NCI-H526 (cell line): ENCODE measurements at regions not wholly inside any gene's neighbourhood (a gene's known extent, or its start where the extent isn't known, plus 50 kb on each side); places are given as distances from the start of the nearest gene placed in this dataset.
A peak's percentile ranks its signal among the peaks of the same experiment; 100 is the strongest.
"Not testable (repeated sequence)": the region's sequence is repeated elsewhere in the genome, so short reads cannot be mapped to it uniquely, and the experiment has no call there.

Experiments used
- DNase-seq, 2 experiments: peaks; one replicate each; lab custom pipeline; 2025; lab: John Stamatoyannopoulos, UW

GRCh38 chr4:184907216-184907615 lies 81.4 kb upstream of the ACSL1 start:
- no peak for DNase-seq

GRCh38 chr4:184907810-184908209 lies 82.0 kb upstream of the ACSL1 start:
- no peak for DNase-seq

- DNase-seq = no peak
Measured at GRCh38 chr4:184911310-184911709, 85.5 kb upstream of the ACSL1 start.

GRCh38 chr4:184913356-184914143 lies 87.8 kb upstream of the ACSL1 start:
- no peak for DNase-seq

- DNase-seq = not testable (repeated sequence)
Measured at GRCh38 chr4:184918799-184919198, 93.0 kb upstream of the ACSL1 start.

- no peak for DNase-seq
Measured at GRCh38 chr4:184921456-184921855, 95.7 kb upstream of the ACSL1 start.

- DNase-seq = no peak
Measured at GRCh38 chr4:184922301-184922700, 96.0 kb upstream of the HELT start.

- no peak for DNase-seq
Measured at GRCh38 chr4:184924516-184924915, 93.8 kb upstream of the HELT start.

GRCh38 chr4:184929476-184929875 lies 88.8 kb upstream of the HELT start:
- no peak for DNase-seq

GRCh38 chr4:184930026-184930425 lies 88.3 kb upstream of the HELT start:
- no peak for DNase-seq

- peak; percentile 17 to 48 for DNase-seq
Measured at GRCh38 chr4:184932343-184932742, 85.9 kb upstream of the HELT start.

- no peak for DNase-seq
Measured at GRCh38 chr4:184933311-184933710, 85.0 kb upstream of the HELT start.

GRCh38 chr4:184934184-184934583 lies 84.1 kb upstream of the HELT start:
- DNase-seq = peak; percentile 22 to 51

GRCh38 chr4:184934961-184935360 lies 83.3 kb upstream of the HELT start:
- DNase-seq = no peak

GRCh38 chr4:184936071-184936470 lies 82.2 kb upstream of the HELT start:
- DNase-seq = no peak

GRCh38 chr4:184937030-184937710 lies 81.1 kb upstream of the HELT start:
- DNase-seq = no peak

GRCh38 chr4:184937745-184938144 lies 80.5 kb upstream of the HELT start:
- DNase-seq = no peak

GRCh38 chr4:184938871-184939270 lies 79.4 kb upstream of the HELT start:
- DNase-seq = no peak

- DNase-seq = no peak
Measured at GRCh38 chr4:184939978-184940377, 78.3 kb upstream of the HELT start.

GRCh38 chr4:184940500-184940899 lies 77.8 kb upstream of the HELT start:
- DNase-seq = no peak

GRCh38 chr4:184941671-184942418 lies 76.4 kb upstream of the HELT start:
- DNase-seq = no peak

GRCh38 chr4:184942444-184943425 lies 75.6 kb upstream of the HELT start:
- no peak for DNase-seq
